SIG-M5 treated with dmso at 0.1 percent for 504 hours (cell line): ENCODE measurements at regions not wholly inside any gene's neighbourhood (a gene's known extent, or its start where the extent isn't known, plus 50 kb on each side); places are given as distances from the start of the nearest gene placed in this dataset.

Experiments used
- DNase-seq: peaks from one replicate; lab custom pipeline; 2025; ENCODE audit not compliant: unreplicated experiment; lab: John Stamatoyannopoulos, UW

- peak; percentile 39 for DNase-seq
Measured at GRCh38 chr5:13478831-13479465, 465.5 kb downstream of the DNAH5 start.

- DNase-seq, result no peak
Measured at GRCh38 chr5:13477118-13477737, 467.3 kb downstream of the DNAH5 start.

DNA sequence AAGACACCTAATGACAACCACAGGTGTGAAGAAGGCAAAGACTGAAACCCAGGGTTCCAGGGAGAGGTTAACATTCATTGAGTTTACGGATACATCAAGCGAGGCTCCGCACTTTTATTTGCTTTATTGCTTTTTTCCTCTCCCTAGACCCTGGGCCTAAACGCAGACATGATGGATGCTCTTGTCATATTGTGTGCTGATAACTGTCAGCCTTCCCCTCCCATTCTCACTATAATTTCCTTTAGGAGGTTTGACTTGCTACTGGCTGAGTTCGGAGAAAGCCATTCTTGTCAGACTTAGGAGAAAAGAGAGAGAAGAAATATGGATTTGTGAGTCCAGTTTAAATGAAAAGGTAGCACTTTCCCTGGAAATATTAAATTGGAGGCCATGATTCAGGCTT lies 471.6 kb downstream of the DNAH5 start:
- DNase-seq, result no peak

- DNase-seq, result no peak
Measured at GRCh38 chr5:13470975-13471374, 473.5 kb downstream of the DNAH5 start.

GRCh38 chr5:13470263-13470662 lies 474.2 kb downstream of the DNAH5 start:
- no peak for DNase-seq

GRCh38 chr5:13464532-13465193 lies 479.8 kb downstream of the DNAH5 start:
- DNase-seq, result no peak

DNA sequence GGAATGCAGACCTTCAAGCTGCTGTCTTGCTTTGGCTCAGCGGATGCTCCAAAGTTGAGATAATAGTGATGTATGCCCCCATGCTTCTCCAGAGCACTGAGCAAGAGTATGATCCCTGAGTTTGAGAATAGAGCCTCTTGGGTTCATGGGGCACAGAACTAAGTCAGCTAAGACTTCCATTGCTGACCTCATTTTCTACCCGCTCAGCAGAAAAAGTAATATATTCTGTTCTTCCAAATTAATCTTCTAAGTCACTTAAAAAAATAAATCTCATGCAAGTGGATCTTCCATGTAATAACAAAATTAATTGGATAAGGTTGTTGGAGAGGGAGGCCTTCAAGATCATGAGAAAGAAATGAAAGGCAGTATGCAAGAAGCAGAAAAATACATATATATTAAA lies 483.9 kb downstream of the DNAH5 start:
- no peak for DNase-seq

DNA sequence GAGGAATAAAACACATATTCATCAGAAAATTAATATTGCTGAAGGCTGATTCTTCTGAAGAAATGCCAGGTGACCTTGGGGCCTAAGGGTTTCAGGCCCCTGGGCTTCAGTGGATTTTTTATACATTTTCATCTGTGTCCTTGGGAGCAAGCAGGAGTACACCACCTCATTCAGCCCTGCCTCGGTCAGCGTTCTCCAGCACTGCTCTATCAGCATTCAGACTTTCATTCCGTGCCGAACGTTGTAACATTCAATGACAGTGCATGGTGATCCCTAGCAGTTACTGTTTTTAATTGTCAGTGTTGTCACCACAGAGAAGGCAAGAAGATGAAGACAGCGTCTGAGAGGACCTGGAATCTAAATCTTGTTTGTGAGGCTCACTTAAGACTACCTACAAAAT lies 490.4 kb downstream of the DNAH5 start:
- DNase-seq, result no peak

DNA sequence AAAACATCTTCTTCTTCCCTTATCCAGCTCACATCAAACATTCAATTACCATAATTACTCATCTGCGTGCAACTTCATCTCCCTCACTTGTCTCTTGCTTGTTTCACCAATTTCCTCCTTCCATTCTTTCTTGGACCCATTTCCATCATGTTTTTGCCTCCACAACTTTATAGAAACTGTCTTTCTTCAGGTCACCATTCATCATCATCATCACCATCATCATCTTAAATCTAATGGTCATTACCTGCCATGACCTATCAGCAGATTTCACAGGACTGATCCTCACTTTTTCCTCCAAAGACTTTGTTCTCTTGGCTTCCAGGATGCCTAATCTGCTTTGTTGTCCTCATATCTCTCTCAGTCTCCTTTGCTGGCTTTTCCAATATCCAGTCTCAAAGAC lies 495.6 kb downstream of the DNAH5 start:
- DNase-seq, result no peak

DNA sequence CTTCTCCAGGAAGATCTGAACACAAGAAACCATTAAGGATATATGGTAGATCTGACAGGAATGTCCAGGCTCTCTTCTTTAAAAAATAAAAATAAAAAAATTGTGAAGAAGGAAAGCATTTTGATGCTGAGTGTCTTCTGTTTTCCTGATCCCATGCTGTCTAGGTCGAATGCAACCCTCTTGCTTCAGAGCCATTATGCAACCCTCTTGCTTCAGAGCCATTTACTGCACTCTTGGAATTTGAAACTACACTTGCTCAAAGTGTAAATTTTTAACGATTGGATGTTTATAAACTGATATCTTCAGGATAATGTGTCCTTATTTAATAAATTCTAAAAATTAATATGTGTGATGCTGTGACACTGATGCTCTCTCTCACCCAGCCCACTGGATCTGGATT lies 505.1 kb downstream of the DNAH5 start:
- no peak for DNase-seq

DNA sequence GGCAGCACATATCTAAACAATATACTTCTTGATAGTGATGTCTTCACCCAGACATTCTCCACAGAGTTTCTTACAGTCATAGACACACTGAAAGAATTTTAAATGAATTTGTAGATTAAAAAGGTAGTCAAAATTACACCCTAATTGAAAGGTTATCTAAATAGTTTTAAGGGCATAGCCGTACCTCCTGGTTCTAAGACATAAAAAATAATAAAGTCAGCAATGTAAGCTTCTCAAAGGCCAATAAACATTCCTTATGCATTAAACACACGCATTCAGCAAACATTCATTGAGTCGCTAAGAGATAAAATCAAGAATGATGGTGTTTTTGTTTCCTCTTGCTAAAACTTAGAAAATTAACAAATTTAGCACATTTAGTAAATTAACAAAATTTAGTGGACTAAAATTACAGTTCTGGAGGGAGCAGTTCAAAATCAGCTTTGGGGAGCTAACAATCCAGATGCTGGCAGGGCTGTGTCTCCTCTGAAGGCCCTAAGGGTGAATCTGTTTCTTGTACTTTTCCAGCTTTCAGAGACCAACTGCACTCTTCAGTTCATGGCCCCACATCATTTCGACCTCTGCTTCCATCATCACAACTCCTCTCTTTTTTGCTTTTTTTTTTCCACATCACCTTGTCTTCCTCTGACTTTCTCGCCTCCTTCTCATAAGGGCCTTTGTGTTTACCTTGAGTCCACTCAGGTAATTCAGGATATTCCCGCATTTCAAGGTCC lies 516.5 kb downstream of the DNAH5 start:
- peak; percentile 6 for DNase-seq

- no peak for DNase-seq
Measured at GRCh38 chr5:13412040-13412595, 532.4 kb downstream of the DNAH5 start.

DNA sequence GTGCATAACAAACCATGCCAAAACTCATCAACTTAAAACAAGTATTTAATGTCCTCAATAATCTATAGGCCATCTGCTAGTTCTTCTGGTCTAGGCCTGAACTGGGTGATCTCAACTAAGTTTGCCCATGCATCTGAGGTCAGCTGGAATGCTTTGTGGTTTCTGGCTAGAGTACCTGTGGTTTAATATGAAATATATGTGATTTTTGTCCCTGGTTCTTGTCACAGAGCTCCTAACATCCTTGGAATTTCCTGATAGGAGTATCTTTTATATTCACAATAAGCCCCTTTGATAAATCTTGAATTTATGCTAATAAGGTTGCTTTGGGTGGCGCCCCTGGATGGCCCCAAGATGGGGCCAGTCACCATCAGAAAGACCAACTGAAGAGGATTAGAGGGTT lies 535.9 kb downstream of the DNAH5 start:
- DNase-seq, result no peak

DNA sequence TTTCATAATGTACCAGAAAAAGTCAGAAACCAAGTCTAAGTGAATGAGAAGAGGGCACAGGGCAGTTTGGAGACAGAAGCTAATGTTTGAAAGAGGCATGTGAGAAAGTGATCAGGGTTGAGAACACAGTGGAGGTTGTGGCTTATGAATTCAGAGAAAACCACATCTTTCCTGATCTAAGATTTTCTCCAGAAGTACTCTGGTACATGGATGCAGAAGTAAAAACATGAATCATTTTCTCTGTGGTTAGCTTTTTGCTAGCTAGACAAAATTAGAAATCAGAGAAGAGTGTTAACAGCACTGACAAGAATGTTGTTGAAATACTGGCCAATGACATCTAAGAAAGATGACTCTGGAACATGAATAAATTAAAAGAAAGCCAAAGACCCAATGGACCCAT lies 541.1 kb downstream of the DNAH5 start:
- no peak for DNase-seq

DNA sequence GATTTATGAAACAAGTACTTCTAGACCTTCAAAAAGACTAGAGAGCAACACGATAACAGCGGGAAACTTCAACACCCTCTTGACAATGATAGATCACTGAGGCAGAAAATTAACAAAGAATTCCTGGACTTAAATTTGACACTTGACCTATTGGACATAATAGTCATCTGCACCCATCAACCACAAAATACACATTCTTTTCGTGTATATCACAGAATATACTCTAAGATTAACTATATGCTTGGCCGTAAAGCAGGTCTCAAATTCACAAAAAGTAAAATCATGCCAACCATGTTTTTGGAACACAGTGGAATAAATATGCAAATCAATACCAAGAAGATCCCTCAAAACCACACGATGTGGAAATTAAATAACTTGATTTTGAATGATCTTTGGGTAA lies 559.4 kb downstream of the DNAH5 start:
- no peak for DNase-seq

DNA sequence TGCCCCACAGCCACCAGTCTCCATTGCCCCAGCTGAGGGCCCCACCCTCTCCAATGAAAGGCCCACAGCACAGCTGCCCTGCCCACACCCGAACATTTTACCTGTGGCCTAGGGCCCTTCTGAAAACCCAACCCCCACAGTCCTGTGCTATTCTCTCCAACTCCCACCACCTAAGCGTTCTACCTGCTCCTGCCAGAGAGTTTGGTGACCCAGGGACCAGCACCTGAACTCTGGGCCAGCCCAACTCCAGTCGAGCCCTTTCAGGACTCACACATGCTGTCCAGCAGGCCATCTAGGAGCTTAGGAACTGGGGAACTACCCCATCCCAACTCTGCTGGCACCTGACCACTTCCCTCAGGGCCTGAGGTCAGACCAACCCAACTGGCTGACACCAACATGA lies 562.3 kb downstream of the DNAH5 start:
- no peak for DNase-seq

GRCh38 chr5:13378091-13378490 lies 566.4 kb downstream of the DNAH5 start:
- peak; percentile 15 for DNase-seq

DNA sequence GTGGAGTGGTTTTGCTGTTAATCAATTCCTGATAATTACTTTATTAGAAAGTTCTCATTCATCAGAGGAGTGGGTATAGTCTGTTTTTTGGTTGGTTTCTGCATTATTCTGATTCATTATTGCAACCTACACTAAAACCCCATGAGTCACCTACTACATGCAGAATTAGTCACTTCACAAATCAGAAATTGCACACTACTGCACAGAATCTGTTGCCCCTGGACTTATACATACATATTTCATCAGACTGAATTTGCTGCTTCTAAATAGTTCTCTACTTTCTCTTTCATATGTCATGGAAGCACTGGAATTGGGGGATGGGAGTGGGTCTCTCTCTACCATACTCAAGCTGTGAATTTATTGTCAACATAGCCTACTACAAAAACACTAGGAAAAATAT lies 585.1 kb downstream of the DNAH5 start:
- DNase-seq, result no peak

GRCh38 chr5:13358342-13358741 lies 586.1 kb downstream of the DNAH5 start:
- DNase-seq, result no peak

DNA sequence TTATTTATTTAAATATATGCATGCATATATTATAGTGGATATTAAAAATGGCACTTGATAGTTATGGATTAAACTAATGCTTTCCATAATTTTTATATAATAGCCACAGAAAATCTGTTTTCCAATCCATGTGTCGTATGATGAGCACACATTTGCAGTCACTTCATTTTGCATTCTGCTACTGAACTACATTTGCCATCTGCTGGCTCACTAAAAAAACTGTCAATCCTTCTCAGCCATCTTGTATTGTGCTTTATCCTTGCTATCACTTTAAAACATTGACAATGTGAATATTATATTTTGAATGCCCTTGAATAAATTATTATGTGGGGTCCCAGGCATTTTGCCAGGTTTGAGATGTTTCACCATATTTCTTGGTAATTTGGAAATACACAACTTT lies 586.6 kb downstream of the DNAH5 start:
- no peak for DNase-seq

GRCh38 chr5:13356226-13356625 lies 588.3 kb downstream of the DNAH5 start:
- no peak for DNase-seq

GRCh38 chr5:13354611-13355010 lies 589.9 kb downstream of the DNAH5 start:
- no peak for DNase-seq
